Kasumi-1 (cell line): ENCODE measurements at regions not wholly inside any gene's neighbourhood (a gene's known extent, or its start where the extent isn't known, plus 50 kb on each side); places are given as distances from the start of the nearest gene placed in this dataset.

Experiments used
- DNase-seq, 2 experiments: peaks; one replicate each; lab custom pipeline; 2025; lab: John Stamatoyannopoulos, UW

- no peak for DNase-seq
Observed at GRCh38 chr20:43863821-43864544, 50.7 kb upstream of the TOX2 start.

DNA sequence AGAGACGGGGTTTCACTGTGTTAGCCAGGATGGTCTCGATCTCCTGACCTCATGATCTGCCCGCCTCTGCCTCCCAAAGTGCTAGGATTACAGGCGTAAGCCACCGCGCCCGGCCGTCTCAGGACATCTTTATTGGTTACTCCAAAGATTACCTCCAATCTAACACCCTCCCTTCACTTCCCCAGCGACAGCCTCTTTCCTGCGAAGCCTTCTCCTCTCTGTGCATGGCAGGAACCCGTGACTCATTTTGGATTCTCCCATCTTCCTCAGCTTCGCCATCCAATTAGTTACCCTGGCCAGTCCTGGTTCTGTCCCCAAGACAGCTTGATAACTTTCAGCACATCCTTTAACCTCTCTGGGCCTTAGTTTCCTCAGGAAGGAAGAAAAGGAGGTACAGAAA lies 51.3 kb upstream of the TOX2 start:
- no peak for DNase-seq

DNA sequence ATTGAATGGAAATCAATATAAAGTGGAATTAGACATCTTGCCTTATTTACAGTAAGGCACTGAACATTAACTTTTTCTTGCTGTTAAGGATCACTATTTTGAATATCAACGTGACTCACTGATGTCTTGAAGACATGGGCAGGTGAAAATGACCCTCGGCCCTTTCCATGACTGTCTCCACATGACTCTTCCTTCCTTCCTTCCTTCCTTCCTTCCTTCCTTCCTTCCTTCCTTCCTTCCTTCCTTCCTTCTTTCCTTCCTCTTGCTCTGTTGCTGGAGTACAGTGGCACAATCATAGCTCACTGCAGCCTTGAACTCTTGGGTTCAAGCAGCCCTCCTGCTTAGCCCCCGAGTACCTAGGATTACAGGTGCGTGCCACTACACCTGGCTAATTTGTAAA lies 52.2 kb upstream of the TOX2 start:
- DNase-seq, result no peak

- no peak for DNase-seq
Observed at GRCh38 chr20:43859994-43860393, 54.7 kb upstream of the TOX2 start.

- DNase-seq, result no peak
Observed at GRCh38 chr20:43857932-43858331, 56.7 kb upstream of the TOX2 start.

DNA sequence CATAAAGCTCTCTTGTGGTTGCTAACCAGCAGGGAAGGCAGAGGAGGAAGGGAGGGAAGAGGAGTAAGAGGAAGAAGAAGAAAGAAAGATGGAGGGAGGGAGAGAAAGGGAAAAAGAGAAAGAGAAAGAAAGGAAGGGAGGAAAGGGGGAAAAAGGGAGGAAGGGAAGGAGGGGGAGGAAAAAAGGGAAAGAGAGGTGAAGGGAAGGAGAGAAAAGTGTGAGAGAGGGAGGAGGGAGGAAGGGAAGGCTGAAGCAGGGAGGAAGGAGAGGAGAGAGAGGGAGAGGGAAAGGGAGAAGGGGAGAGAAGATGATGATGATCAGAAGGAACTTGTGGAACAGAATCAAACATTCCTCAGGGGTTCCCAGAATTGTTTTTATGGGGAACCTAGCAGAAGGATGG lies 57.5 kb upstream of the TOX2 start:
- DNase-seq, result no peak

DNA sequence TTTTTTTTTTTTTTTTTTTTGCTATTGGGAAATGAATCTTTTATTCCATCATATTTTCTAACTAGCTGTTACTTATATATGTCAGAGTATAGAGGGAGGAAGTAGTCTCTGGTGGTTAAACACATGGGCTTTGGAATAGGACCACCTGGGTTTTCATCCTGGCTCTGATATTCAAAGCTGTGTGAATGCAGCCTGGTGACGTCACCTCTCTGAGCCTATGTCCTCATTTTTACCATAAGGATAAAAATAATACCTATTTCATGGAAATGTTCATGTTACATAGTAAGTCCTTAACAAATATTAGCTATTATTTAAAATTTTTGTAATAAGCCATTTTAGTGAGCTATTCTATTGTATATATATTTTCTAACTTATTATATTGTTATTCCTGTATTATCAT lies 58.8 kb upstream of the TOX2 start:
- no peak for DNase-seq

DNA sequence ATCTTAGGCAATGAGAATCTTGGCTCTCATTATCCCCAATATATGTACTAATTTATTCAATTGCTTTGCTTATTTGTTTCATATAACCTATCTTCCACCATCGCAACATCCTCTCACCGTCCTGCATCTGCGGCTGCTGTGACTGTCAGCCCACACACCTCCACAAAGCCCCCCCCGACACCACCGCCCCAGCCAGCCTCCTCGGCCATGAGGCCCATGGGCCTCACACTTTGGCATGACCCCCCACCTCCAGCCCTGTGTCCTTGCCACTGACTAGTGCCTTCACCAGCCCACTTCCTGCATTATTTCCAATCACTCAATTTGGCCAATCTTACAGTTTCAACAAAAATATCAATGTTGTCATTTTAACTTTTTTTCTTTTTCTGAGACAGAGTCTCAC lies 60.7 kb upstream of the TOX2 start:
- no peak for DNase-seq

- no peak for DNase-seq
Observed at GRCh38 chr20:43853174-43853803, 61.4 kb upstream of the TOX2 start.

- DNase-seq, result no peak
Observed at GRCh38 chr20:43849496-43850186, 65.0 kb upstream of the TOX2 start.

- no peak for DNase-seq
Observed at GRCh38 chr20:43846516-43846905, 68.1 kb upstream of the TOX2 start.

DNA sequence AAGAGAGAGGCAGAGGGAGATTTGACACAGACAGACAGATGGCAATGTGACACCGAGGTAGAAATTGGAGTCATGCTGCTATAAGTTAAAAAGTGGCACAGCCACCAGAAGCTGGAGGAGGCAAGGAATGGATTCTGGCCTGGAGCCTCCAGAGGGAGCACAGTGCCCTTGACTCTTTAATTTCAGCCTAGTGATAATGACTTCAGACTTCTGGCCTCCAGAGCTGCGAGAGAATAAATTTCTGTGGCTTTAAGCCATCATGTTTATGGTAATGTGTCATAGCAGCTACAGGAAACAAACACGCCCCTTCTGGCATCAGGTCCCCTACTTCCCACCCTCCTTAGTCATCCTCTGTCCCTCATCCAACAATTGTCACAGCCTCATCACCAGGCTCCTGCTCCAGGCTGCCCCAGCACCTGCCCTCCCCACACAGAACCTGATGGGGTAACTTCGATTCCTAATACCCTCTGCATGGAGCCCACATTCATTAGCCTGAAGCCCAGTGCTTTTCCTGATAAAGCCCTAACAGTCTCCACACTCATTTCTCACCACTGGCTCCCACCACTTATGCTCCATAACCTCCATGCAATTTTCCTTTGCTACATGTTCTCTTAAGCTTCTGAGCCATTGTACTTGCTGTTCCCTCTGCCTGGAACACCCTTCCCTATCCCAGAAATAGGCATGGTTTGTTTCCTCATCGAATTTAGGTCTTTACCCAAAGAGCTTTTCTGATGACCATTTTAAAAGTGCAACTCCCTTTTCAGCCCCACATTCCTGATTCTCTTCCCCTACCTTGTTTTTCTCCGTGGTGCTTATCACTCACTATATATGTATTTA lies 69.7 kb upstream of the TOX2 start:
- no peak for DNase-seq

- no peak for DNase-seq
Observed at GRCh38 chr20:43843965-43844660, 70.5 kb upstream of the TOX2 start.

DNA sequence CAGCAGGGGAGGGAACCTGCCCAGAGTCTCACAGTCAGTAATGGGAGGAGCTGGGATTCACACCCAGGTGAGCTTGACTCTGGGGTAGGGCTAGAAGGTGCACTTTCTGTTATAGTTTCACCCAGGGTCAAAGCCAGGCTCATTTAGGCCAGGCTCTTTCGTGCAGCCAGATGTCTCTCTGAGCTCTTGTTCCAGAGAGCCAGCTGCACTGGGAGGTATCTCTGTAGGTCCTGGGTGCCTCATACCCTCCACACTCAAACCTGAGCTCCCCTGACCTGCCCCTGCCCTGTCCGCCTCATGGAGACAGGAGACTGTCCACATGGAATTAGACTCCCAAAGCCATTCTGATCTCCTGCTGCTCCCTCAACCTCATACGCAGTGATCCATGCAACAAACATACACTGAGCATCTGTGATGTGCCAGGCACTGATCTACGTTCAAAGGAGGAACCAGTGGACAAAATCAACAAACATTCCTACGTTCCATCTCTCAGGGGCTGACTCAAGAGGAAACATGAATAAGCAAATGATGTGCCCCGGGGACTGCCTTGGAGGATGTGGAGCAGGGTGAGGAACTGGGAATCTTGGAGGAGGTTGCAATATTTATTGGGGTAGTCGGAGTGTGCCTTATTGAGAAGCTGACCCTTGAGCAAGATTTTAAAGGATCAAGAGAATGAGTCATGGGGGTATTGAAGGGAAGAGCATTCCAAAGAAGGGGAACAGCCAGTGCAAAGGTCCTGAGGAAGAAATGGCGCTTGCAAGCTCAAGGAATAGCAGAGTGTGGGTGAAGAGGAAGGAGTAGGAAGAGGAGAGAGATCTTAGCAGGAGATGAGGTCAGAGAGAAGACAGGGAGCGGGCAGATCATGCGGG lies 71.3 kb upstream of the TOX2 start:
- no peak for DNase-seq

DNA sequence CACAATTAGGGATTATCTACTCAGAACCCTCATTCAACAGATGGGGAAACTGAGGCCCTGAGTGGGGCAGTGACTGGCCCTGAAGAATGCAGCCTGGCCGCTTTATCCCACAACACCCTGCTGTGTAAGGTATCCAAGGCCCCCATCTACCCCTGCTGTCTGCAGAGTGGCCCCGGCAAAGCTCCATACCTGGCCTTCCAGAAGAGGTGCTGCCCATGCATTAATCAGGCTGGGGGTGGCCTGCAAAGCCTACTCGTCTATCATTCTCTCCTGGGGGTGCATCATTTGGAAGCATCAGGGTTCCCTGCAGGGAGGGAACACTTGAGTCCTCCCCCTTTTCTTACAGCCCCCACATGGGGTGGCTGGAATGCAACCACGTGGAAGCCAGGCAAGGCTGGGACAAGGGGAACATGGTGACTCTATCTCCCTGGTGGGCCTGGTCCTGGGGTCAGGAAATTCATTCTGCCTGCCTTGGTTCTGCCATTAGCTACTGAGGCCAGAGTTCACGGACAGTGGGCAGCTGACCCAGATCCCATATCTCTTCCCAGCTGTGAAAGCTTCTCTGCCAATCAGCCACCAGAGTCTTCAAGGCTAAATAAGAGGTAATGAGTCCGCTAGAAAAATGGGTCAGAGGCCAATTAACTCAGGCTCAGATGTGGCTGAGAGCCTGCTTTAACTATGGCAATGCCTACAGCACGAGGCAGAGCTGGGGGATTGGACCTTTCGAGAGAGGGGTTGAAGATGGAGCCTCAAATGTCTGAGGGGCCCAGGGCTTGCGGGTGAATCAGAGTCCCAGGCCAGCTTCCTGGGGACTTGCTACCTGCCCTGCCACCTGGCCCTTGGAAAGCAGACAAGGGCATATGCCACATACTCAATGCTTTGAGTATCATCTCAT lies 72.3 kb upstream of the TOX2 start:
- no peak for DNase-seq

GRCh38 chr20:43840382-43841070 lies 74.1 kb upstream of the TOX2 start:
- DNase-seq, result peak; percentile 8 to 37

- DNase-seq, result no peak
Observed at GRCh38 chr20:43839793-43840199, 74.9 kb upstream of the TOX2 start.

- no peak for DNase-seq
Observed at GRCh38 chr20:43838703-43839060, 76.0 kb upstream of the TOX2 start.
